Activated CD4-positive, CD25-positive, alpha-beta regulatory T cell treated with anti-CD3 and anti-CD28 coated beads, Interleukin-2, amount 50 U/mL, for 24 hours (primary cell): ENCODE measurements at regions not wholly inside any gene's neighbourhood (a gene's known extent, or its start where the extent isn't known, plus 50 kb on each side); places are given as distances from the start of the nearest gene placed in this dataset.

Experiments used
- ATAC-seq, 2 donors: fragments of 150-1000 bp; cut with Tn5 transposase; one replicate each; pipeline ENCODE4 v1.10.0; 2021; ENCODE audit warnings: mild to moderate bottlenecking in 1 of 2, moderate library complexity in 1 of 2

DNA sequence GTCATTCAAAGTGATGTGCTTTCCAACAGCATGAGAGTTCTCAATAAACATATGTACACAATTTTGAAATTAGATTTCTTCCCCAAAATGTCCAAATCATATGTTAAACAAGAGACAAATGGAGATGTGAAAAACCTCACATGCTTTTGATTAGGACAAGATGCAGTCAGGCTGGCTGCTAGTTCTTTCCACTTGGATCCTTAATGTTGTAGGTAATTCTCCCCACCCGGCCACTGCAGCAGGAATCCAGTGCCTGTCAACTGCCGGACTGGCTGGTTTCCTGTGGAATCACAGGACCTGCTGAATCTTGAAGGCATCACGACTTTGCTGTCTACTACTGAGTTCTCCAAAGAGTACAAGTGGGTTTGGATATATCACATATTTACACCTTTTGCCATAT lies 138.6 kb upstream of the AKR1E2 start:
- ATAC-seq, result no peak

DNA sequence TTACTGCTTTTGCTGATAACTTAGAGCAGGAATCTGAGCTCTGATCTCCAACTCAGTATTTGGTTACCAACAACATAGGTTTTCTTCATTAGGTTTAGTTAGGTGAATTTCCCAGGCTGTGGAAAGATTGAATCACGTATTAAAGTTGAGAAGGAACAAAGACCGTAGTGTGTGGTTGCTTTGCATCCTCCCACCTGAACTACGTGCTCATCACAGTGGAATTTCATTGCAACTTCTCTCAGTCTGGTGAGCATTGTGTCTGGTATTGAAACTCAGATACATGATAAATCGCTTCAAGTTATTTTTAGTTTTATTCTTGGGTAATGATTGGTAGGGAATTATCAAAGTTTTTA lies 139.4 kb upstream of the AKR1E2 start:
- peak; percentile 87 to 89 for ATAC-seq

DNA sequence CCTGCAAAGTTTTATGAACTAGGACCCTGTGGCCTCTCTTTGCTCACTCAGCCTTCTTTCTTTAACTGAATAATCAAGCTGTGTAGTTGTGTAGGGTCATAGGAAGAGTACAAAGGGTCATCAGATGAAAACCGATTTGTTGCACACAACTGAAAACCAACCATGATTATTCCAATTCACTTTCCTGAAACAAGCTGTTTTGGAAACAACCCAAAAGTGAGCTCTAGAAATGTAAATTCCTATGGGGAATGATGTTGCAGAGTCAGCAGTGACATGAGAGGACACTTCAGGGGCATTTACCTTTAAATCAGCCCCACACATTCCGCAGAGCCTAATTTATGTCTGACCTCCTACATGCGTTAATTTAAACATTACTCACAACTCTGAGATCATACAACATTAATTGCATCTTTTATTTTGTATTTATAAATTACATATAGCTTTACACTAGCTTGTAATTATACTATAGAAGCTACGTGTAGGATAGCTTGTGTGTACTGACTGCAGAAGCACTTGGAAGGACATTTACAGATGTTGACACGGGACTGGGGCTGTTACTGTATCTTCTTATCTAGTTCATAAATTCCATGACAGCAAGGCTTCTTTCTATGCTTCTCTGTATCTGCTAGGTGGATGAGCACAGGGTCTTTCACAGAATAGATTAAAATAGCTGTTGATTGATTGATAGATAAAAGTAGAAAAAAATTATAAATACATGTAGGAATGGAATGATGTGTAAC lies 139.9 kb upstream of the AKR1E2 start:
- ATAC-seq, result peak; percentile 70 to 71

DNA sequence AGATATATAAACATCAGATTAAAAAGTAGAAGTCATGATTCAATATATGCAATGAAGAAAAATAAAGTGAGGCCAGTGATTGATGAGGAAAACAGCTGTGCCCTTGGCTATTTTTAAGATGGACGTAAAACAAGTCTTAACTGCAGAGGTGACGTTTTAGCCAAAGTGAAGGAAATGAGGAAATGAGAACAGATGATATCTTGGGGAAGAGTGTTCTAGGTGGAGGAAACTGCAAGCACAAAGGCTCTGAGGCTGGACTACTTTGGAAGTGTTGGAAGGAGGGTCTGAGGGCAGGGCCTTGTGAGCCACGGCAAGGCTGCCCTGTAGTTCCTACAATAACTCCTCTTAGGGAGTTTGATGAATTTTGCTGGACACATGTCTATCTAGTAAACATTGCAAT lies 140.5 kb upstream of the AKR1E2 start:
- ATAC-seq, result no peak

DNA sequence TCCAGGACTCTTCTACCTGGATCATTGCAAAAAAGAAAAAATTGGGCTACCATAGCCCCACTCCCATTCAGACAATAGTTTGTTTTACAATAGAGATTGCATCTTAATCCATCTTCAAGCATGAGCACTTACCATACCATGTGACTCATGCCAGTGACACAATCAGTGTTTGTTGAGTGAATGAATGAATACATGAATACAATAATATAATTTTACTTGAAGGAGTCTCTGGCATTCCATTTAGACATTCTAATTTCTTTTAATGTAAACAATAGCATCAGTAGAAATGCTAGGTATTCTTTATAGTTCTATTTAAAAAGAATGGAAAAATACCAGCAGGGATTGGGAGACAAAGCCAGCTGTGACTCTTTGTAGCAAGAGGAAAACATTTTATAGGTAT lies 141.6 kb upstream of the AKR1E2 start:
- ATAC-seq, result no peak

DNA sequence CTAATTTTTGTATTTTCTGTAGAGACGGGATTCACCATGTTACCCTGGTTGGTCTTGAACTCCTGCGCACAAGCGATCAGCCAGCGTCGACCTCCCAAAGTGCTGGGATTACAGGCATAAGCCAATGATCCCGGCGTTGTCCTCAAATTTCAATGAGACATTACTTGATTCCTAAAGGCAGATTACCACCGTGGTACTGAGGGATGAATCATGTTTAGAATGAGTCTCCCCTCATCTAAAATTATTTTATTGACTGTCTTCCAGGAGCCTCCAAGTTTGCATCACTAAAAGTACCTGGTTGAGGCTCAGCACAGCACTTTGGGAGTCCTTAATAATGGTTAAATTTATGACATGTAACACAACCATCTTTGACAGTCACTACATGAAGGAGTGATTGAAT lies 142.2 kb upstream of the AKR1E2 start:
- ATAC-seq, result no peak

DNA sequence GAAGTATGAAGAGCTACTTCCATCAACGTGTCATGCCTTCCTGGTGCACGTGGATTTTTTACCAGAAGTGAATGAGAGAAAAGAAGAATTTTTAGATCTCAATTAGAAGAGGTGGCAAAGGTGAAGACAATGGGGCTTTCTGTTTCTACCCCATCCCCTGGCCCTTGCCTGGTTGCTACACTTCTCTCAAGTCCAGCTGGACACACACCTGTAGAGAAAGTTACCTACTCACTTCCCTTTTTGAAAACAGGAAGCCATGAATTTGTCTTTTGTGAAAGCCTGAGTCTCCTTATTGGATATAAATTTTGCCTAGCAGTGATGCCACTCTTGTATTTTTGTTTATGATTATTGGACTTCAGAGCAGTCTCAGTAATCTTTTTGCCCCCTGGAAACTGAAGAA lies 142.9 kb upstream of the AKR1E2 start:
- ATAC-seq, result no peak

DNA sequence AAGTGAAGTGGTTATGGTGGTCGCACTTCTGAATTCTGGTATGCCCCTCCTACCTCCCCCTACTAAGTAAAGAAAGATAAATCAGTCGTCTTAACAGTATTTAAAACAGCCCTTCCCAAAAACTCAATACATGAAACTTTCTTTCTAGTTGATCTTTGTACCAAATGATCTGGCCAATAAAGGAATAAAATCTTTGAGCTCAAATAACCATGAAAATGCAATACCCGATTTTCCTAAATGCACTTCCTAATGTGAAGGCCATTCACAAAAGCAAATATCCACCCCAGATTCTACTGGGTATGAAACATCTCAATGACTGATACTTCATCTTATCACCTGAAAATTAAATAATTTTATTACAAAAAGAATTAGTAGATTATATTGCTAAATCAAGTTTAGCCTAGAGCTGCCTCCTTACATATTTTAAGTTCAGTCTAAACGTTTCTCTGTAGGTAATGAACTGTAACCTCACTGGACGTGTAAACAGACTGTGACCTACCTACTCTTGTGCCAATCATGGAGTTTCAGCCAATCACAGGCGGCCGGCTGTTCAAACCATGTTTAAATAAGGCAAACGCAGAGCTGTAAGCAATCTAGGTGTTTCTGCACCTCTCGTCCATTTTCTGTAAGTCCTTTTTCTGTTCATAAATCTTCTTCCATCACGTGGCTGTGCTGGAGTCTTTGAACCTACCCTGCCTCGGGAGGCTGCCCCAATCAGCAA lies 146.9 kb upstream of the AKR1E2 start:
- no peak for ATAC-seq

DNA sequence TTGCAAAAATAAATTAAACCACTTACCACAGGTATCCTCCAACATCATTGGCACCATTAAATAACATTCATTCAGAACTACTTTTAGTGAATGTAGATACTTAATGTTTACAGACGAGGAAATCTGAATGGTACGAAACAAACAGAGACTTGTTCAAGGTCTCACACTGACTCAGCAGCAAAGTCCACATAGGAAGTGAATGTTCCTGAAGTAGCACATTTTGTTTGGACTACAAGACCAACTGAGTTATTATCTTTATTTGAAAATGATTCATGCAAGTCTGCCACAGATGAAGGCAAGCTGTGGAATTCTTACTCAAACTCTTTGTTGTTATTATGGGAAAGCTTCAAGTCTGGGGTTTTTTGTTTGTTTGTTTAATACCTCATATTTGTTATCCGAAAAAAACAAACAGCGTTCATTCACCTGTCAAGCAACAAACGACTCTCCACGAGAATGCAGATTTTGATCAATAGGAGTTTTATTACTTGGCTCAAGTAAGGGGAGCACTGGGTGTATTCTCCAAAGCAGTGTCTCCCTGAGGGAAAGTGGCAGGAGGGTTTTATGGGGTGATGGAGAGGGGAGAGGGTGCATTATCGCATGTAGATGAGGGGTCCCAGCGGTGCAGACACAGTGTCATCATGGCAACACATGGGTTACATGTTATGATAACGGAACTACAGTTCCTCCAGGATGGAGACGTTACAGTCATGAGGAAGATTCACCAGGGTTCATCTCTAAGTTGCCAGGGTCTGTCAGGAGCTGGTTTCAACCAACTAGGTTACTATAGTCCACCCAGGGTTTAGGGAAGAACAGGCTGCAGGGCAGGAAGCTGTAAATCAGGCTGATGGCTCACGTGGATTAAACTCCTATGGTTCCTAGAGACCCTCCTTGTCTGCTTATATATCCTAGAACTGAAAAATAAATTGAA lies 147.7 kb upstream of the AKR1E2 start:
- ATAC-seq, result no peak

DNA sequence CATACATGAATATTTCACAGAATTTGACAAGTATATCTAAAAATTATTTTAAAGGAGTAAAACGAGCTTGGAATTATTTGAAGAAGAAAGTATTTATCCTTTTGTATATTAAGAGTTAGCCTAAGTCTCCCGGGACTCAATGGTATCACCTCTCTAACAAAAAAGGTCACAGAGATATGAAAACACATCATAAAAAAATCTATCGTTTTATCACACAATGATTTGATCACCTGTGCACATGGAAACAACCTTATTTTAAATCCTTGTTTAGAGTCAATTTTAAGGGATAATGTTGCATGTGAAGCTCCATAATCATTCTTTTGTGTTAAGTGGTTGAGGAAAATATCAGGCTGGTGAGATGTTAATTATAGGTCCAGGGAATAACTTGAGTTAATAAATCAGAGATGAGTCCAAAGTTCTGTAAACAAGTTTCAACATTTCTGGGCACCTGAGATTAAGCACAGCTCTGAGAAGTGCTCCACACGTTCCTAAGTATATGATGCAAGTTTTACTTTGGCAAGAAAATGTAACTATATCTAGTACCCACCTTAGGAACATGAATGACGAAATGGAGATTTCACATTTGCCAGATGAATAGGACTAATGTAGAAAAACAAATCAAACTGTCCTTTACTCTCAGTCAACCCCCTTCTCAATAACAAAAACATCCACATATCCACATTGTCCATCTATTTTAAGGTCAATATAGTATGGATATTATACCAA lies 148.5 kb upstream of the AKR1E2 start:
- ATAC-seq, result no peak

DNA sequence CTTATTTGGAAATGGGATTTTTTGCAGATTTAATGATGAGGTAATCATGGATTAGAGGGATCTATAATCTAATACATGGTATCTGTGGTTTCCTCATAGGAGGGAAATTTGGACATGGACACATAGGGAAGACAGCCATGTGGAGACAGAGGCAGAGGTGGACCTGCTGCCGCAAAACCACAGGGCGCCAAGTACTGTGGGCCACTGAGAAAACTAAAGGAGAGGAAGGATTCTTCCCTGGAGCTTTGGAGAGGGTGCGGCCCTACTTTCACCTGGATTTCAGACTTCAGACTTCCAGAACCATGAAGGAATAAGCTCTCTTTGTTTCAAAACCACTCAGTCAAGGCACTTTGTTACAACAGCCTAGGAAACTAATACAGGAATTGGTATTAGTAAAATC lies 149.4 kb upstream of the AKR1E2 start:
- no peak for ATAC-seq

DNA sequence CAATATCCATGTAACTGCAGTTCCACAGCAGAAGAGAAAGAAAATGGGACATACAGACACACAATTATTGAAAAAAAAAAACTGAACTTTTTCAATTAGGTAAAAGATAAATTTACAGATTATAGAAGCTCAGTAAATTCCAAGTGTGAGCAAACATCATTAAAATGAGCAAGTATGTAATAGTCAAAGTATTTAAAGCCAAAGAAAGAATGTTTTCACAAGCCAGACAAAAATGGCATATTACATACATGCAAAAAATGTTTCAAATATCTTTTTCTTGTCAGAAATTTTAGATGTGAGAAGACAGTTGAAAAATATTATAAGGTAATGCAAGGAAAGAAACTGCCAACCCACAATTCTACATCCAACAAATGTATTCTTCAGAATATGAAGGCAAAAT lies 150.2 kb upstream of the AKR1E2 start:
- ATAC-seq, result no peak

DNA sequence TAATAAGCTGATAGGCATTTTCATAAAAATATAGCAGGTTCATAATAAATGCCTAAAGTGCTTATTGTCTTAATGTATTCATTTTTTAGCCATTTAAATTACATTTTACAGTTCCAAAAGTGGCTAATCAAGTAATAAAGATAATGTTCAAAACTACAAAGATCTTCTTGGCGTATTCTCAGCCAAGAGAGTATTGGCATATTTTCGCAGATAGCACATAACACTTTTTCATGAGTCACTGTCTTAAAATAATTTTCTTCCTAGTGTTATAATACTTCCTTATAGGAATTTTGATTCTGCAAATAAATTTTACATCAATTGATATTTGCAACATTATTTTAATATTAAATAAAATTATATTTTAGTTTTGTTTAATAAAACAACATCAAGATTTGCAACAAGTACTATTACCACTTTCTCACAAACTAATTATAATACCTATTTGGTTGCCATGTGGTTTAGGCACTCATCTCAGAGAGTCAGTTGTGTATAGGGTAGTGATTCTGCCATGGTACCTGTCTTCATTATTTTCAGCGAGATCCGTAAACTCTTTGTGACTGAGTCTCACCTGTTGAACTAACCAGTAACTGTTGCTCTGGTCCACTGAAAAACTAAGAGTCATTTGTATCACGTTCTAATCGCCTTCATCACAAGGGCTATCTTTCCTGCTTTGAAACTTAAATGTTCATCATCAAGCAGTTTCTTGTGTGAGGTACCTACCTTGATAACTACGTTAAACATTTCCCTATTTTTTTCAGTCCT lies 152.5 kb upstream of the AKR1E2 start:
- no peak for ATAC-seq

DNA sequence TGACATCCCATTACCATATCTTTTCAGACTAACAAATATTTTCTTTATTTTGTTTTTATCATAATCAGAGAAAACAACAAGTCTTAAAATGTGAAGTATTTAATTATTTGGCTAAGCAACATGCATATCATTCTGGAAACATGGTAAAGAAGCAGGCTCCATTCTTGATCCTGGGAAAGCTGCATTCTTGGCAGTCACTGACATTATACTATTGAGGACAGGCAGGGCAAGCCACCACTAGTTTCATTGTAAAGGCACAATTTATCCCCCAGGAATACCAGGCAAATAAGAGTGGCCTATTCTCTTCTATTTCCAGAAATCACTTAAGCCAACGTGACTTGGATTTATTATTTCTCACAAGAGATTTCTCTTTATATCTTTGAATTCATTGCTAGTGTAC lies 153.8 kb upstream of the AKR1E2 start:
- no peak for ATAC-seq

DNA sequence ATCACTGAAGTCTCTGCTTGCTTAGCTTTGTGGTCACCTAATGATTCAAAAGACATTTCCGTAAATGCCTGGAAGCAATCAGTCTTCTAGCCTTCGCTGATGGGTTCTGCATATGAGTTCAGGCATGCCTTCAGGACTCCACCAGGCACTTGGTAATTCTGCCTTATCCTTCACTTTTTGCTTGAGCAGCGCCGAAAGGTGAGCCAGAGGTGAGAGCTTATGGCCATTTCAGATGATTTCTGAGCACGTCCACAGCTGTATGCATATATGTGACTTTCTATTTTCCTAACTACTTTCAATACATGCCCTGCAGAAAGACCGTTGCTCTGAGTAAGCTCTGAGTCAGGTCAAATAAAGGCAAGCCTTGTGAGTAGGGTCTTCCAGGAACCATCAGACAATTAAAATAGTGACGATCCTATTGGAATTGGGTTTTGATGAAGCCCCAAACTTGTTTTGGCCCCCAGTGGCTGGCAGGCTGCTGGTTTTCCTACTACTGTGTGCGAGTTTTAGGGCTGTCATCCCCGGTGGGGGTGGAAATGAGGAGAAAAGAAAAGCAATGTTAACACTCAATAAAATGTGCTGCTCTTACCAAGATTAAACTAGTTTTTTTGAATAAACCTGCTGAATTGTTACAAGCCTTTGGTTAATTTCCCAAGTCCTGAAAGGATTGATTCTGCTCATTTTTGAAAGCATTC lies 154.4 kb upstream of the AKR1E2 start:
- no peak for ATAC-seq

DNA sequence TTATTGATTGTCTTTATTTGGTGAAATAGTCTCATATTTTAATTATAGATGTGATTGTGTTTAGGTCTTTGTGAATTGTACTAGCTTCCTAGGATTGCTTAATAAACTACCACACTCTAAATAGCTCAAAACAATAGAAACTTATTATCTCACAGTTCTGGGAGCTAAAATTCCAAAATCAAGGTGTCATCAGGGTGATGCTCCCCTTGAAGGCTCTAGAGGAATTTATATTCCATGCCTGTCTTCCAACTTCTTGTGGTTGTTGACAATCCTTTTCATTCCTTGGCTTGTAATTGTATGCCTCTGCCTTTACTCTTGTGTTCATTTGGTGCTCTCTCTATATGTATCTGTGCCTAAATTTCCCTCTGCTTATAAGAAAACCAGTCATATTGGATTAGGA lies 155.3 kb upstream of the AKR1E2 start:
- no peak for ATAC-seq

DNA sequence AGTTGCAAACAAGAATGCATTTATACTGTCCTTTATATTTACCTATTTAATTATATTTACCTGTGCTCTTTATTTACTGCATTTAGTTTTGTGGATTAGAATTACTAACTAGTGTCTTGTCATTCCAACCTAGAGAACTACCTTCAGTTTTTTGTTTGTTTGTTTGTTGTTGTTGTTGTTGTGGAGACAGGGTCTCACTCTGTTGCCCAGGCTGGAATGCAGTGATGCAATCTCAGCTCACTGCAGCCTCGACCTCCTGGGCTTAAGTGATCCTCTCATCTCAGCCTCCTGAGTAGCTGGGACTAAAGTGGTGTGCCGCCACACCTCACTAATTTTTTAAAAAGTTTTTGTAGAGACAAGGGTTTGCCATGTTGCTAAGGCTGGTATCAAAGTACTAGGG lies 156.4 kb upstream of the AKR1E2 start:
- no peak for ATAC-seq

DNA sequence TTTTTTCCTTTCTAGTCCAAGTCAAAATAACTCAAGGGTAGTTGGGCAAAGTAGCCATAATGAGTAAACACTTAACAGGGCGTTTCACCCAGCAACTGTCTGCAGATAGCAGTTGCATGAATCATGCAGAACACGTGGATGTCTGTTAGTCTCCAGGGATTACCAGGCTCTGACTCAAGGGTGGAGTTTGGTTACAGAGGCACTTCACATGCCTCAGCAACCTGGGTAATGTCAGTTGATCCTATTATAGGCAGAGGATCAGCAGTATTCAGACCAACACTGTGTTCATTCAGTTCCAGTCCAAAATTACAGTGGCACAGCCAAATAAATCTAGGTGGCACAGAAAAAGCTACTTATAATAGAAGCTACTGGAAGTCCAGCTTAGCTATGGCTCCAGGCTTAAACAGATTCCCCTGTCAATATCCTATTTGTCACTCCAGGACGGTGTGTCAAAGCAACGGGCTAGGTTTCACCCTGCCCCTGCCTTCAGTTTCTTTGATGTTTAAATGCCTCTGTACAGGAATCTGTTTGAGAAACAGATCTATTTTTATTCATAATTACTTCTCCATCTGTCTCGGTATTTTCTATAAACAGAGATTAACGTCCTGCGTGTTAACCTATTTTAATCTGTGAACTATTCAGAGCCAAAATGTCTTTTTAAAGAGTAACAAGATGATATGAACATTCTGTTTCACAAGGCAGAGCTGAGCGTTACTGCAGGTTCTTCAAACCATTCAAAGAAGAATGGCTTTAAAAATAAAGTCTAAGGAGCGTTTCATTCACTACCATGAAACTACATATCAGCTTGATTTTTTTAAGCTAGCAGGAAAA lies 162.6 kb upstream of the AKR1E2 start:
- peak; percentile 96 to 98 for ATAC-seq

DNA sequence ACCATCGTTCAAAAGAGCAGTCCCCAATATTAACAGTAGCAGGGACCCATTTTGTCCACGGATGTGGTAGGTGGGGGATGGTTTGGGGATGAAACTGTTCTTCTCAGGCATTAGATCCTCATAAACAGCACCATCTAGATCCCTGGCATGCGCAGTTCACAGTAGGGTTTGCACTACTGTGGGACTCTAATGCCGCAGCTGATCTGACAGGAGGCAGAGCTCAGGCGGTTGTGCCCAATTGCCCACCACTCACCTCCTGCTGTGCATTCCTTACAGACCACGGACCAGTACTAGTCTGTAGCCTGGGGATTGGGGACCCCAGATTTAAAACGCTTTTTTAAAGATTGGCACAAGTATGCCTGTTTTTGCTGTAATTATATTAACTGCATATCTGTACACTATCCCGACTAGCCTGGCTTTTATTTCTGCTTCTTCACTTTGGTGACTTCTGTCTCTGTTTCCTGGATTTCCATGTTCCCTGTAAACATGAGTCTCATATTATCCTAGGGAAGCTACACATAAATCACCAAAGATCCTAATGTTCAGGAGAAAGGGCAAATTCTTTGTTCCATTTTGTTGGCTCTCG lies 163.3 kb upstream of the AKR1E2 start:
- no peak for ATAC-seq
